GM21381 (cell line): ENCODE measurements at regions not wholly inside any gene's neighbourhood (a gene's known extent, or its start where the extent isn't known, plus 50 kb on each side); places are given as distances from the start of the nearest gene placed in this dataset.
"Not testable (repeated sequence)": the region's sequence is repeated elsewhere in the genome, so short reads cannot be mapped to it uniquely, and the experiment has no call there.

Source experiments
- ATAC-seq: cut with Tn5 transposase; IDR thresholded peaks from one replicate; pipeline ENCODE4 v1.9.1; 2021; ENCODE audit warnings: mild to moderate bottlenecking, moderate library complexity; ENCODE audit not compliant: unreplicated experiment

DNA sequence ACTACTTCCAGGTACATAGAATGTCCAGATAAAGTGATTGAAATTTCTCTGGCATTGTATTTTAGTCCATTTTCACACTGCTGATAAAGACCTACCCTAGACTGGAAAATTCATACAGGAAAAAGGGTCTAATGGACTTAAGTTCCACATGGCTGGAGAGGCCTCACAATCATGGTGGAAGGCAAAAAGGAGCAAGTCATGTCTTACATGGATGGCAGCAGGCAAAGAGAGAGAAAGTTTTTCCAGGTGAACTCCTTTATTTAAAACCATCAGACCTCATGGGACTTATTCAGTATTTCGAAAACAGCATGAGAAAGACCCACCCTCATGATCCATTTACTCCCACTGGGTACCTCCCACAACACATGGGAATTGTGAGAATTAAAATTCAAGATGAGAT lies 1359.7 kb upstream of the RAG2 start:
- ATAC-seq, result no peak

- no peak for ATAC-seq
Observed at GRCh38 chr11:37951996-37952395, 1354.0 kb upstream of the RAG2 start.

DNA sequence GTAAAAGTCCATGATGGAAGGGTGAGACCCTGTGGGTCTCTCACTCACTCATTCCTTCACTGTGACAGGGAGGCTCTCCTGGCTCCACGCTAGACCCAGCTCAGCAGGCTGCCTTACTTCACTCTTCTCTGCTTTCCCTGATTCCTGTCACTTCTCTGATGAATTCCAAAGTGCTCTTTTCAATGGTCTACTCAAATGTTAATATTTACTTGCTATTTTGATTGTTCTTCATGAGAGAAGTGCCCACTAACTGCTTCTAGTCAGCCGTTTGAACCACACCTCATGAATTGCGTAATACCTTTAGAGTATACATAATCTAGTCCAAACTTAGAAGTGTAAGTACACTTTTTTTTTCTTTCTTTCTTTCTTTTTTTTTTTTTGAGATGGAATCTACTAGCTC lies 1350.2 kb upstream of the RAG2 start:
- no peak for ATAC-seq

GRCh38 chr11:37947821-37948220 lies 1349.8 kb upstream of the RAG2 start:
- no peak for ATAC-seq

GRCh38 chr11:37946155-37946766 lies 1348.2 kb upstream of the RAG2 start:
- ATAC-seq, result no peak

DNA sequence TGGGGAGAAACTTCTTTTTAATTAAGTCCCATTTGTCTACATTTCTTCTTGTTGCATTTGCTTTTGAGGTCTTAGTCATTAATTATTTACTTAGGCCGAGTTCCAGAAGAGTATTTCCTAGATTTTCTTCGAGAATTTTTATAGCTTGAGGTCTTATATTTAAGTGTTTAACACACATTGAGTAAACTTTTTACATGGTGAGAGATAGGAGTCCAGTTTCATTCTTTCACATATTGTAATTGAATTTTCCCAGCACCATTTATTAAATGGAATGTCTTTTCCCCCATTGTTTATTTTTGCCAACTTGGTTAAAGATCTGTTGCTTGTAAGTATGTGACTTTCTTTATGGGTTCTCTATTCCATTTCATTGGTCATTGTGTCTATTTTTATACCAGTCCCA lies 1344.0 kb upstream of the RAG2 start:
- no peak for ATAC-seq

- no peak for ATAC-seq
Observed at GRCh38 chr11:37929100-37929653, 1331.1 kb upstream of the RAG2 start.

GRCh38 chr11:37926772-37927171 lies 1328.7 kb upstream of the RAG2 start:
- ATAC-seq, result no peak

DNA sequence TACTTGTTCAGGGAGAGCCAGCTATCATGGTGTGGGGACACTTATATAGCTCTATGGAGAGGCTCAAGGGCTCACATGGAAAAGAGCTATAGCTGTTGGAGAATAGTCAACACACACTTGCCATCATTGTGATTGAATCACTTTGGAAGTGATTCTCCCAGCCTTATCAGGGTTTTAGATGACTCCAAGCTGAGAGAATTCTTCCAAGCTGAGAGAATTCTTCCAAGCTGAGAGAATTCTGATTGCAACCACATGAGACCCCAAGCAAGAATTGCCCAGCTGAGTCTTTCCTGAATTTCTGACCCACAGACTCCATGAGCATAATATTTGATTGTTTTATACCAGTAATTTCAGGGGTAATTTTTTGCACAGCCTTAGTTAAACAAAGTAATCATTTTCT lies 1318.3 kb upstream of the RAG2 start:
- ATAC-seq, result no peak

DNA sequence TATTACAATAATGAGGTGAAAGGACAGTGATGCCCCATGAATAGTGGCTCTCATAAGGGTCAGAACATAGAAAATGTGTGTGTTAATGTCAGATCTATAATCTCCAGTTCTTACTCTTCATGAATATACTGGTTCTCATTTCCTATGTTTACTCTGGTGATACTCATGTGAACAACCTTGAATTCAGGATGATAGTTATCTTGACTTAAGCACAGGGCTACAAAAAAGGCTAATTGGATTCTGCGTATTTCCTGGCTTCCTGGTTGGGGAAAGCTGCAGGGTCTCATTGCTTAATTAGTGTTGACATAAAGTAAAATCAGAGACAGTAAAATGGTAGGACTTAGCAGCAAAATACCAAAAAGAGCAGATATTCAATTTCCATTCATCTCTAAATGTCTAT lies 1316.8 kb upstream of the RAG2 start:
- no peak for ATAC-seq

DNA sequence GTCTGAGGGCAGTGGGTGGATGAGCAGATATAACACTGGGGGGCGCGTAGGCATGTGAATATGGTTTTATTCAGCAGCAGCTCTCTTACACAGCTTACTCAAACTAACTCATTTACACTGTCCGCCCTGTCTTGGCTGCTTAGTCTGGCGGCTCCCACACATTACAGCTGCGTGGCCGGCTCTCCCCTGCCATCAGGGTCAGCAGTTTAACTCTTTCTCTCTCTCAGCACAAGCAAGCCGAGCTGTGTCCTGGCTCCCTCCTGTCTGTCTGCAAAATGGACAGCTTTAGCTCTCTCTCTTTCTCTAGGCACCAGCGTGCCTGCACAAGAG lies 1310.1 kb upstream of the RAG2 start:
- no peak for ATAC-seq

DNA sequence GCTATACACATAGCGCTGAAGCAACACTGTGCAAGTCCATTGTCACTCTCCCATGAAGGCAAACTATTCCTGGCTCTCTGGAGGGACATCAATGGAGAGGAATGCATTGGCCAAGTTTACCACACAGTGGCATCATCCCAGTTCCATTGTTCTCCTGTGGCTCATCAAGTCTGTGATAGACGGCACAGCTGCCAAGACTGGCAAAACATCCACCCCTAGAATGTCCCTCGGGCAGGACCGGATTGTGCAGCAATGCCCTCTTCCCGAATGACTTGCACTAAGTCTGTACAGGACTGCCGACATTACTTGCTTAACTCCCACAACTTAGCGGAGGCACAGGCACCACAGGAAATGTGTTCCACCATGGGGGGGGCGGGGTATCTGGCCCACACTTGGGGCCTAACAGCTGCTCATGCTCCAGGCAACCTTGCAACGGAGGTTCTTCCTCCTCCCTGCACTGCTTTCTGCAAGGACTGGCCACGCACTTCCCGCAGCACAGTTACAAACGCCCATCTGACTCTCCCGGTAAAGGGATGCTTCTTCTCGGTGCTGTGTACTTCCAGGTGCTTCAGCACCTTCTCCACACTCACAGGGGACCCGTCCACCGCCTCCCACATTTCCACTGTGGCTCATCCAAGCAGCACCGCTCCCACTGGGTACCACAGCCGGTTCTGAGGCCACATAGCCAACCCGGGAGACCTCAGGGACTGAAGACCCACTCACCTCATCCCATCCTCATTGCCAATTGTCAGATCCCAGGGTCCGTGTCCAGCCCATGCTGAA lies 1309.6 kb upstream of the RAG2 start:
- ATAC-seq, result no peak

DNA sequence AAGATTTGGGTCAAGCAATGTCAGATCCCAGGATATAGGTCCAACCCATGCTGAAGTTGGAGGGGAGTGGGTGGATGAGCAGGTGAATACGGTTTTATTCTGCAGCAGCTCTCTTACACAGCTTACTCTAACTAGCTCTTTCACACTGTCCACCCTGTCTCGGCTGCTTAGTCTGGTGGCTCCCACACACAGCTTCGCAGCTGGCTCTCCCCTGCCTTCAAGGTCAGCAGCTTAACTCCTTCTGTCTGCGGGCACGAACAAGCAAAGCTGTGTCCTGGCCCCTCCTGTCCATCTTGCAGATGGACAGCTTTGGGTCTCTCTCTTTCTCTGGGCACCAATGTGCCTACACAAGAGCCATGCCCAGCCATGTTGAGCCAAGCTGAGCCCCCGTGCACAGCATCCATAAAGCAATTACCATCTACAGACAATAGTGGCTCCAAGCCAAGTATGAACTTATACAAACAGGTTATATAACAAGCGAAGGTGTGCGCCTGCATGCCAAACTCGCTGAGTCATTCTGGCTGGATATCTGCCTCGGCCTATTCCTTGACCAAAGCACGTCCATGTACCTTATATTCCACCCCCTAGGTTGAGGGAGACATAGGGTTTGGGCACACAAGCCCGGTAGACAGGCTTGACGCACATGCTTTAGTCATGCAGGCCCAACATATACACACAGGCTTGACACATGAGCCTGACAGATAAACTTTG lies 1307.8 kb upstream of the RAG2 start:
- ATAC-seq, result no peak

DNA sequence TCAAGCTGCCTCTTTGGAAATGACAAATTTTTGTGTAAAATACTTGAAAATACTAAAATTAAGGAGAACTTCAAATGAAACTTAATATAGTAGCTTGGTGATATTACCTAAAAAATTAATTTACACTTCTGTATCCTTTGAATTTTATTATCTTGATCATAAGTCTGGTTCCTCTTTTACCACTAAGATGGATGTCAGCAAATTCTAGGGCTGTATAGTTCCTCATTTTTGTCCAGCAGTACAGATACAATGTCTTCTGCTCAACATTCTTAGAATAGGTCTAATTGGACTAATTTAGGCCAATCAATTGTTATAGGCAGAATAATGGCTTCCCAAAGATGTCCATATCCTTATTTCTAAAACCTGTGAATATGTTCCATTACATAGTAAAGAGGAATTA lies 1298.0 kb upstream of the RAG2 start:
- no peak for ATAC-seq

- no peak for ATAC-seq
Observed at GRCh38 chr11:37881741-37882140, 1283.7 kb upstream of the RAG2 start.

DNA sequence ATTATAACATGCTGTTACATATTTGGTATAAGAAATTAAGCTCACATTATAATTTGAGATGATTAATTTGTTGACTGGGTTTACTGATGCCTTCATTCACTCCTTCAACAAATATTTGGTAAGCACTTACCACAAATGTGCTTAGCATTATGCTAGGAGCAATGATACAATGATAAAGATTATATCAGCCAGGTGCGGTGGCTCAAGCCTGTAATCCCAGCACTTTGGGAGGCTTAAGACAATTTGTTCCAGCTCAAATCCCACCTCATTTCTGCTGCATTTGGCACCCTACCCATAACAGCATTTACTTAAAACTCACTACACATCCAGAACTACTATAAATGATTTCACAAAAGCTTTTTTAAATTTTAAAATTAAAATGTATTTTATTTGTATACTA lies 1263.6 kb upstream of the RAG2 start:
- ATAC-seq, result no peak

DNA sequence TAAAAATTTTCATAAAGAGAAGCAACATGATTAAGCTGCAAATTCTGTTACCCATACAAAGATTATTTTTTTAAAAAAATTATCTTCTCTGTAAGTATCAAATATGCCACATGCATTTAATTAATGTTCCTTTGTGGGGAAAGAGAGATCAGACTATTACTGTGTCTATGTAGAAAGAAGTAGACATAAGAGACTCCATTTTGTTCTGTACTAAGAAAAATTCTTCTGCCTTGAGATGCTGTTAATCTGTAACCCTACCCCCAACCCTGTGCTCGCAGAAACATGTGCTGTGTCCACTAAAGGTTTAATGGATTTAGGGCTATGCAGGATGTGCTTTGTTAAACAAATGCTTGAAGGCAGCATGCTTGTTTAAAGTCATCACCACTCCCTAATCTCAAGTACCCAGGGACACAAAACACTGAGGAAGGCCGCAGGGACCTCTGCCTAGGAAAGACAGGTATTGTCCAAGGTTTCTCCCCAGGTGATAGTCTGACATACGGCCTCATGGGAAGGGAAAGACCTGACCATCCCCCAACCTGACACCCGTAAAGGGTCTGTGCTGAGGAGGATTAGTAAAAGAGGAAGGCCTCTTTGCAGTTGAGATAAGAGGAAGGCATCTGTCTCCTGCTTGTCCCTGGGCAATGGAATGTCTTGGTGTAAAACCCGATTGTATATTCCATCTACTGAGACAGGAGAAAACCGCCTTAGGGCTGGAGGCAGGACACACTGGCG lies 1260.9 kb upstream of the RAG2 start:
- not testable (repeated sequence) for ATAC-seq

- ATAC-seq, result no peak
Observed at GRCh38 chr11:37858398-37858797, 1260.4 kb upstream of the RAG2 start.

GRCh38 chr11:37857726-37858125 lies 1259.7 kb upstream of the RAG2 start:
- no peak for ATAC-seq

DNA sequence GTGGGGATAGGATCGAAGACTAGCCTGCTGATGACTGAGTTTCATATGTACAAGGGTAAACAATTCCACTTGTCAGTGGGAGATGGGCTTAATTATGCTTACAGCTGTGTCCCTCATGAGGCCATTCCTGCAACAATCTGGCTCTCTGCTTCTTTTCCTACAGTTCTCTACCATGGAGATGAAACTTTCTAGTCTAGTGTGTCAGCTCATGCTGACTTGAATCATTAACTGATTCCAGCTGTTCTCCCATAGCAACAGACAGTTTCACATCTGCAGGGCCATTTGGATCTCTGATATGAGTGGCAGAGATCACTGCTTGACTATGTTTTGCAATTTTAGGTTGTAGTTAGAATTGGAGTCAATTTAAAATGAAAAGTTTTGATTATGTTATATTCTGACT lies 1251.7 kb upstream of the RAG2 start:
- no peak for ATAC-seq

GRCh38 chr11:37843603-37844002 lies 1245.6 kb upstream of the RAG2 start:
- no peak for ATAC-seq
